HG03354 (cell line): ENCODE measurements at regions not wholly inside any gene's neighbourhood (a gene's known extent, or its start where the extent isn't known, plus 50 kb on each side); places are given as distances from the start of the nearest gene placed in this dataset.

Experiments used
- ATAC-seq: cut with Tn5 transposase; IDR thresholded peaks from one replicate; pipeline ENCODE4 v1.9.1; 2021; ENCODE audit warnings: mild to moderate bottlenecking; ENCODE audit not compliant: unreplicated experiment, poor library complexity, severe bottlenecking

DNA sequence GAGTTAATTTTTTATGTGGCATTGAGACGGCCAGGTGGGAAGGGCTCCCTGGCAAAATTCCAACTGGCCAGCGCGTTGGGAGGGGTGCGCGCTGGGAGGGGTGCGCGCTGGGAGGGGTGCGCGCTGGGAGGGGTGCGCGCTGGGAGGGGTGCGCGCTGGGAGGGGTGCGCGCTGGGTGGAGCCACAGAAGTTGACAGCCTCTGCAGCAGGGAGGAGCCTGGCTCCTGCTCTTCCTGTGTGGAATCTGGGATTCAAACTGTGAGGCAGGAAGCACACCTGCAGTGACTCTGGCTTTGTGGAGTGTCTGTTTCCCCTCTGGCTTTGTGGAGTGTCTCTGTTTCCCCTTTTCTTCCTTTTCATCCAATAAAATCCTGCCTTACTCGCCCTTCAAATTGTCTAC, 147.9 kb upstream of the CBLN2 start:
- no peak for ATAC-seq

DNA sequence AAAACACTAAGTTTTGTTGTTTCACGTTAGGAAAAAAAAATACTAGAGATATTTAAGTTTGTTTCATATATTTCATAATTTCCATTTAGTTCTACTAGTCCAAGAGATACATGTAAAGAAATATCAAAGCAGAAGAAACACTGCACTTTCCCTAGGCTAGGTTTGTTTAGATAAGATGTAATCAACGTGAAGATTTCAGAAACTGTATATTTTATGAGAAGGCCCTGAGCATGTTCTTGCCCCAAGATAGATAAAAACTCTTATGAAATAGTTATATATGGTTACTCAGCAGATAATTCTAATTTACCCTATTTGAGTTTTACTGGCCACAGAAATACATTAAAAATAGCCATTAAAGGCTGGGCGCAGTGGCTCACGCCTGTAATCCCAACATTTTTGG, 143.6 kb upstream of the CBLN2 start:
- no peak for ATAC-seq

DNA sequence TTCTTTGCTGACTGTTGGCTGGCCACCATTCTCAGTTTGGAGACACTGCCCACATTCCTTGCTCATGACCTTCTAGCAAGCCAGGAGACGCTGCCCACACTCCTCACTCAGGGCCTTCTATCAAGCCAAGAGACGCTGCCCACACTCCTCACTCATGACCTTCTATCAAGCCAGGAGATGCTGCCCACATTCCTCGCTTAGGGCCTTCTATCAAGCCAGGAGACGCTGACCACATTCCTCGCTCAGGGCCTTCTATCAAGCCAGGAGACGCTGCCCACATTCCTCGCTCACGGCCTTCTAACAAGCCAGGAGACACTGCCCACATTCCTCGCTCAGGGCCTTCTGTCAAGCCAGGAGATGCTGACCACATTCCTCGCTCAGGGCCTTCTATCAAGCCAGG, 131.3 kb upstream of the CBLN2 start:
- ATAC-seq: no peak

DNA sequence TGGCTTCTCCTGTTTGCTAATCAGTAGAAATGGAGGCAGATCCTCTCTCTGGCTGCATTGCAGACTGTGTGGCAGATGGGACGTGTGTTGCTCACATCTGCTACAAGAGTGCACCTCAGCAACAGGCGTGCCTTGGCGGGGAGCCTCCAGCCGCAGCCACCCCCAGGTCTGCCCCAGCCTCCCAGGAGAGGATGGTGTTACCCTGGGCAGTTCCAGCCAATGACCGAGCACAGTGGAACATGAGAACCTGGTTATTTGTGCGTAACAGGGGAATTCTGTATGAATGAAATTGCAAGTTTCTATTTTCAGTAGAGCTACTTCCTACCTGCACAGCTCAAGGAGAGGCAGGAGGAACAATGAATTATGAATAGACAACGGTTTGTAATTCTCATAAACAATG, 130.6 kb upstream of the CBLN2 start:
- ATAC-seq: peak; percentile 81

DNA sequence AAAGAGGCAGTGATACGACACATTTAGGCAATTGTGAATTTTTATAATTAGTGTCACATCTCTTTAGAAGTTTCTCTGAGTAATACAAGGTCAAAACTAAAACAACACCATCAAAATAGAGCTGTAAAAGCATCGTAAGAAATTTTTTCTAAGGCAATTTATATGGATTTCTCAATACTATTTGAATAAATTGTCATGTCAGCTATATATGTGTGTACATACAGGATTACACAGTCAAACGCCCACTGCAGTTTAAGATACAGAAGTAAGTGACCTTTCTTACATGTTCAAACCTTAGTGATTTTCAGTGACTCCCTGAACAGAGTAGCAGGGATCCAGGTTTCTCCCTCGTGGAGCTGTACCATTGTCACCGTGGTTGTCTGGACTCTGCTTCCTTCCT, 129.1 kb upstream of the CBLN2 start:
- no peak for ATAC-seq

DNA sequence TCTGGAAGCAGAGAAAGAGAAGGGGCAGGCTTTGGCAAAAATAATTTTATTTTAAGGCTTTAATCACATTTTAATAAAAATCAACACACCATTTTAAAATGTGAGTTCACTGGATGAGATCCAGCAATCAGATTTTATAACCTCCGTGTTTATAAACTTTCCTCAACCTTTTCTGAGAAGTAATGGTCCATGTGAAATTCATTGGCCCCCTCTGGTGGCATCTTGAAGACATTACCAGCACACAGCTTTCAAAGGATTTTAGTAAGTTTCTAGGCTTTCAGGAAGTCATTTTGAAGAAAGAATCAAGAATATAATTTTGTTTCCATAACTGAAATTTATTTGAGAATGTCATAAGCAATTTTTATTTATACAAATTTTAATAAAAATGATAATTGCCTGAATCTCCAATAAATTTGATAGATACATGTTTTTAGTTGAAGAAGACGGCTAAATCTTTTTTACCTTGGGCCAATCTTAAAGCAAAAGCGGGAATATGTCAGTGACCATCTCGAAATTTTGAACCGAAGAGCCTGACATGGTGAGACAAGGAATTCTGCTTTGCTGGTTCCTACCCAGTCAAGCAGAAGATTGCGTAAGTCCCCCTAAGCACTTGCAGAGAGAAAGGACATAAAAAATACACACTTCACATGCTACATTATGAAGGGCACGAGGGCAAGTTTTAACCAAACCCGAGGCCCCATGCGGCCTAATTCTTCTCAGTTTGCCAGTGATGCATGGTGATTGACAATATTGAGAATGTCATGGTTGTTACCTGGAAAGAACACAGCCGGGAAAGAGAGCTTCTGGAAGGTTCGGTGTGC, 128.4 kb upstream of the CBLN2 start:
- ATAC-seq: peak; percentile 65

DNA sequence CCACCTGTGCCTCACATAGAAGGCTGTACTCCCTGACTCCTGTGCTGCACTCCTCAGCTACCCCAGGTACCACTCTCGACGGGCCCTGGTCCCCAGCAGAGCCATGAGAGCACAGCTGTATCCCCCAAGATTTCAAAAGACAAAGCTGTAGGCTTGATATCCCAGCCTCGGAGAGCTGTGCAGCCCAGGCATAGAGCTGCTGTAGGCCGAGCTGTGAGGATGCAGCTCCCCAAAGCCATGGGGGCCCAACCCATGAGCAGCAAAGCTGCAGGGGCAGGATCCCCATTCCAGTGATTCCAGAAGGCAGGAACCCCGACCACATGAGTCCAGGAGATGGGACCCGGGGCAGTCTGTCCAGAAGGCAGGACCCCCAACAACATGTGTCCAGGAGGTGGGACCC, 123.8 kb upstream of the CBLN2 start:
- no peak for ATAC-seq

DNA sequence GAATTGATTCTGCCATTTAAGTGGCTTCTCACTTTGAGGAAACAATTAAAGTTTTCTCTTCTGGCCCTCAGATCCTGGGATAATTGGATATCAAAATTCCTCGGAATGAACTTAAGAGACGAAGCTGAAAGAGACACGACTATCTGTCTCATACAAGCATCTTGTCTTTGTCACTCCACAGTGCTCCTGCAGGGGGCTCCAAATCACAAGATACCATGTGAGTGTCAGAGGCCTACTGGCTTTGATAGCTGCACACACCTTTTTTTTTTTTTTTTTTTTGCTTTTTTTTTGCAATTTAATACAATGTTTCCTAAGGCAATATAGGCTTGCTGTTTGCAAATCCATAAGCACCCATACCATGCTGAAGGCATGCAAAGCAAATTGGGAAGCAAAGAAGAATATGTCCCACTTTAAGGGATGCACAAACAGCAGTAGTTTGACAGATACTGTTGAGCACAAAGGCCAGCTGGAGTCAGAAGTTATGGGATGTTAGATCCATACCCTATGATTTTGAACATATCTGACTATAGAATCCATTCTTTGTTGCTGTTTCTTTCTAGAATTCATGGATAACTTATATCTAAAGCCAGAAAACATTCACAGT, 109.0 kb upstream of the CBLN2 start:
- peak; percentile 99 for ATAC-seq

DNA sequence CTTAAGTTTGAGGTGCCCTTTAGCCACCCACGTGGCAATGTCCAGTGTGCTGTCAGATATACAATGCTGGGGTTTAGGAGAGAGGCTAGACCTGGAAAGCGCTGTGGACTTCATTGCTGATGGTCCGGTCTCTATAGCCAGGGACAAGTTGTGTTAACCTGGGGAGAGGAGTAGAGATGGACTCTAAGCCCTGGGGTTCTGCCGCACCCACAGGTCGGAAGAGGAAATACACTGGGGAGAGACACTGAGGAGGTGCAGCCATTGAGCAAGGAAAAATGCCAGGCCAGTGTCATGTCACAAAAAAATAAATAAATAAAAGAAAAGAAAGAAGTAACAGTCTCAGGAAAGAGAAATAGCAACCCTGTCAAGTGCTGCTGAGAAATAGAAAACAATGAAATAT, 106.9 kb upstream of the CBLN2 start:
- ATAC-seq: no peak

DNA sequence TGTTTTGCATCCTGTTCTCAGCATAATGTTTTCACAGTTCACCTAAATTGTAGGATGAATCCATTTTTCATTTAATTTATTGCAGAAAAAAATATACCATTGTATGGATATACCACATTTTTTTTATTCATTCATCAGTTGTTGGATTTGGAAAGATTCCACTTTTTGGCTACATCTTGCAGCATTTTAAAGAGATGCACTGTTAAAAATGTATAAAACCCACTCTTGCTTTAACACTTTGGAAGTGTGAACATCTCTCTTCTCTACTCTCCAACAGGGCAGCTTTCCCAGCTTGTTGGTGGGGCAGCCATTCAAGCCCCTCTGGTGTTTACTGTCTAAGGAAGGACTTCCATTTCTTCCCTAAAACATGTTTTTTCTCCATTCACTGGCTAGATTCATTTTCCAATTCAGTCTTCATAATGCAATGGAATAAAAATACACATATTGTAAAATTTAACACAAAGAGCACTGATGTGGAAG, 104.4 kb upstream of the CBLN2 start:
- ATAC-seq: no peak

DNA sequence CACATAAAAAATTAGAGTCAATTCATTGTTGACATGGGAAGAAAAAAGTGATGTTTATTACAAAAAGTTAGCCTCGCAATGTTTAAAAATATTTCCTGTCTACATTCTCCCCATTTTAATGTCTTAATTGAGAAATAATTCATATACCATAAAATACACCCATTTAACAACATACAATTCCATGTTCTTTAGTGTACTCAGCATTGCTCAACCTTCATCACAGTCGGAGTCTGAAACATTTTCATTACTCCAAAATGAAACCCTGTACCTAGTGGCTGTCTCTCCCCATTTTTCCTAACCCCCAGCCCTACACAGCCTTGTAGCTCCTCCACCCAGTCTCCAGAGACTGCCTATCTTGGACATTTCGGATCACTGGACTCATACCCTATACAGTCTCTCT, 103.9 kb upstream of the CBLN2 start:
- no peak for ATAC-seq

DNA sequence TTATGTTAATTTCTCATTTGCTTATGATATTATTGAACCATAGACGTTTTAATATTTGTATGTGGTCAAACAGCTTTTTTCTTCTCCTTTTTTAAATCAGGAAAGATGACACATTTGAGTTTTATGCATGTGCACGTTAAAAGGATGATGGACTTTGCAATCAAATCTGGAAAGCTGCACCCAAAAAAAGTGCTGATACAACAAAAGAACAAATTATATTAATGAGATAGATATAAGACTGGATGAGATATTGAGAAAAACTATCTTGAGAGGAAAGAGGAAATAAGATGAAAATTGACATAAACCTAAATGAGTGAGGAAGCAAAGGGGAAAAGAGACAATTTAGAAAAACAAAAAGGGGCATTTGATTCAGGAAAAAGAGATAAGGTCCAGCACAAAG, 96.4 kb upstream of the CBLN2 start:
- ATAC-seq: no peak

DNA sequence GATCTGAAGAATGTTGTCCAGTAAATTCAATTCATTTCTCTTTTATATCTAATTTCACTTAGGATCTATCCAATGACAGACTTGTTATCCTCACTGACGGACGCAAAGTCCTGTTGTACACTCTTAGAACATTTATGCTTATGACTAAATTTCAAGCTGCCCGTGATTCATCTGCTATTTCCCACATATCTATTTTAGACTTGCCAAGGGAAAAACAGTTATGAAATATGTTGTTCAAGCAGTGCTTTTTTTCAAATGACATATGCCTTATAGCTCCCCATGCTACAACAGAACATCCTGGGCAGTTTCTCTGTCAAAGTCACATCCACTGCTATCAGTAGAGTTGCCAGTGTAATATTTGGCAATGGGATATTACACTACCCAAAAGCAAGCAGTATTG, 94.2 kb upstream of the CBLN2 start:
- no peak for ATAC-seq

DNA sequence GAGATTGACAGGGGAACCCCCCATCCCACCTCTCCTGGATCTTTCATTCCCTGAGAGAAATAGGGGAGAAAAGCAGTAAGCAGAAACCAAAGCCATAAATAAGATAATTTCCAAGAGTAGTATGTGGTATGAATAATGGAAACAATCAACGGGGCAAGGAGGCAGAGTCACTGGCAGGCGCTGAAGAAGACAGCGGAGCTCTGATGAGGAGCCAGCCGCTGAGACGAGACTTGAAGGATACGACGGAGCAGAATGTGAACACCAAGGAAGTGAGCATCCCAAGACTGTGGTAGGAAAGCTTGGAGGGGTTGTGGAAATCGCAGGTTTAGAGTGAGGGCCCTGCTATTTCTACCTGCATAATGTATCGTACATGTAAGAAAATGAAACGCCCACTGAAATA, 93.6 kb upstream of the CBLN2 start:
- no peak for ATAC-seq

DNA sequence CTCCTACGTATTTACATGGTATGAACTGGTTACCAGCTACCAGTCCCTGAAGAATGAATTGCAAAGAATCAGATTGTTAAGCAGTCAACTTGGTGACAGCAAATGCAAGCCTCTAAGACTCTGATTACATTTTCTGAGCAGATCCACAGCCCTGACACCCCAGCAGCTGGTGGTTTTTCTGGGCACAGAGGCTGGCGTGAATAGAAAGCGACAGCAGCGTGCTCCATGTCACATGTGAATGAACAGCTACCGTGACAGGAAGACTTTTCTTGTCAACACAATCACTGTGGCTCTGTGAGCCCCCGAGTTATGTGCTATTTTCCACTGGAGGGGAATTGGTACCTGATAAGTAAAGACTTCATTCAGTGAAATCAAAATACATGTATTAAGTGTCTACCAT, 93.2 kb upstream of the CBLN2 start:
- ATAC-seq: no peak

DNA sequence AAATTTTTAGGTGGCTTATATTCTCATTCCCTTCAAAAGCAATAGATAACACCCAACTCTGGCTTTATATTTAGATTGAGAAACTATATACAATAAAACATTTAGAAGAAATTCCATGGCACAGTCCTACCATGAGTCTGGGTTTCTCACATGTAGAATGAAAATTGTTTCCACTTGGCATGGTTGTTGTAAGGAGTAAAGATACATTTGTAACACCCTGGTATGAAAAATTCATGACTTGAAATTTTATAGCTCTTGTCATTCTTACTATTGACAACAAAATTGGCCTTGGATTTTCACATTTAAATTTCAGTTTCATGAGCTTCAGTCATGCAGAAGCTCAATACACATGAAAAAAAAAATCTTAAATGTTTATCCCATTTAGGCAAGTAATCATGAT, 92.5 kb upstream of the CBLN2 start:
- no peak for ATAC-seq

DNA sequence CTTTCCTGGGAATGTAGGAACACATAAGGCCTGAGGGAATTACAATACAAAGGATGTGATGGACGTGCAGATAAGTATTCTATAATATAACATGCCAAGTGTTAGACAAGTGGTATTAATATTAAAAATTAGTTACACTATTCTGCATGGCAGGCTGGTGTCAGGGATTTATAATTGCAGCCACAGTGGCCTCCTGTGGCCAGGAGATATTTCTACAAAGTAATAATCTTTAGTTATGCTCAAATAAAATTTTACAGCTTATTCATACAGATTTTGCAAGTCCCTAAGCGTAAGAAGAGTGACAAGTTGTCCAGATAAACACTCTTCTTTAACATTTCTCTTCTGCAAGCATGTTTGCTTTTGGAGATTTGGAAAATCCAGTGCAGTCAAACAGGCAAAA, 90.4 kb upstream of the CBLN2 start:
- ATAC-seq: no peak

DNA sequence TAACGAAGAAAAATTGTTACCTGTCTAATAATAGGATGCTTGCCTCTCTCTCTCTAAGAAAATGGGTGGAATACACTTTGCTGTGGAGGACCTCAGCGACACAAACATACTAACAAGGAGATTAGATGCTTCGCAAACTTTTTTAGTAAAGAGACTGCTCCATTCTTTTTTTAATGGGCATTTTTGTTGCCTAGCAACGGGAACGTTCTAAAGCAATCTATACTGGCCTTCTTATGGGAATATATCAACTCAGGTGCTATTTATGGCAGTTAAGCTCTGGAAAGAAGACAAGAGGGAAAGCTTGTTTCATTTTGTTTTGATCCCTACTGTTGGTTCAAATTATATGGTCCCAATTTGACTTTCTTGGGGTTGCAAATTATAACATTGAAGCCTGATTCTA, 86.8 kb upstream of the CBLN2 start:
- no peak for ATAC-seq

DNA sequence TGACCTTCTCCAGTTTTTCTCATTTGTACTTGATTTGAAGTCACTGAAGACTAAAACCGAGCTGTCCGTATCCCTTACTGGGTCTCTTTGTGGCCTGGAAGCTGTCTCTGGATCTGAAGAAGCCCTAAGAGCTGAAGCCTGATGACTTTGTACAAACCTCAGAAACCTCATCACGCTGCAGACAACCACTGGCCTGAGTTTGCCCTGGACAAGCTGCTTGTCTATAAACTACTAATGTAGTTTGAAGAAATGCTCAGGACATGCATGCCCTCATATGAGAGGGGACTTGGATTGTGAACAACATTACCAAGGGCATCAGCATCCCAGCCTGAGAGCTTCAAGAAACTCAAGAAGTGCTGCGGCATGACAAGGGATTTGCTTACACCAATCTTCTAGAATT, 79.3 kb upstream of the CBLN2 start:
- no peak for ATAC-seq

DNA sequence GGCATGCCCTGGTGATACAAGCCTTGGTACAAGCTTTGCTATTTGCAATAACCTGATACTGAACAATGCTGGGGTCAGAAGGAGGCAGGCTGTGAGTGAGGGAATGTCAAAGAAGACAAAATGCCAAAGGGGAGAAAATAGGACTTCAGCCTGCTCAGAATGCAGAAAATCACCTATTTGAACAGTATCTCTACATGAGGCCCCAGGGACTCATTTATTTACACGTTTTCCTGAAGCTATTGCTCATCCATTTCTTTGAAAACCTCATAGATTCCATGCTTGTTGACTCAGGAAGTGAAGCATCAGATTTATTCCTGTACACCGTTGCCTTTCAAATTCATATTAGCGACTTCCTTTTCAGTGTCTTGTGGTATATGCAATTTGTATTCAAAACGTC, 69.4 kb upstream of the CBLN2 start:
- no peak for ATAC-seq

DNA sequence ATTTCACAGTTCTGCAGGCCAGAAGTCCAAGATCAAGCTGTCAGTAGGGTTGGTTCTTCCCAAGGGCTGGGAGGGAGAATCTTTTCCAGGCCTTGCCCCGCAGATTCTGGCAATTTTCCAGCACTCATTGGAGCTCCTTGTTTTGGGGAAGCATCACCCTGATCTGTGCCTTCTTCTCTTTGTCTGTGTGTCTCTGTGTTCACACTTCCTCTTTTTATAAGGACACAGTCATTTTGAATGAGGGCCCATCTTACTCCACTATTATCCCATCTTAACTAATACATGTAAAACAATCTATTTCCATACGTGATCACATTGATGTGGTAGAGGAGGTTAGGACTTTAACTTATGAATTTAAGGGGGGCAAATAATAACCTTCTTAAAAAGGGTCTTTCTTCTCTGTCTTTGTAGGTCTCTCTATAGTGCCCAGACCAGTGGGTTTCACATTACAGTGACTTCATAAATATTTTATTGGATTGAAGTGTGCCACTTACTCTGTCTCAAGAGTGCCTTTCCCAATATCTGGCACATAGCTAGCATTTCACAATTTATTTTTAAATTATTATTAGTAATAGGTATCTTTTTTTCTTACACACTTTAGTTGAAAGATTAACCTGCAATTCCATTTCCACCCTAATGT, 68.9 kb upstream of the CBLN2 start:
- no peak for ATAC-seq
